Ishikawa (cell line): ENCODE measurements at regions not wholly inside any gene's neighbourhood (a gene's known extent, or its start where the extent isn't known, plus 50 kb on each side); places are given as distances from the start of the nearest gene placed in this dataset.

Experiments
- CEBPB ChIP-seq: IDR thresholded peaks from 2 replicates; pipeline ENCODE4 v1.6.1; 2012
- EP300 ChIP-seq: IDR thresholded peaks from 2 replicates; pipeline ENCODE4 v1.6.1; 2012; ENCODE audit warnings: borderline replicate concordance
- RAD21 ChIP-seq: IDR thresholded peaks from 2 replicates; pipeline ENCODE4 v1.6.1; 2012; ENCODE audit warnings: low read depth
- TAF1 ChIP-seq: IDR thresholded peaks from 2 replicates; pipeline ENCODE4 v1.6.1; 2012; ENCODE audit warnings: low read depth, mild to moderate bottlenecking
- TCF12 ChIP-seq: IDR thresholded peaks from 2 replicates; pipeline ENCODE4 v1.6.1; 2012; ENCODE audit warnings: low read depth
- TEAD4 ChIP-seq: IDR thresholded peaks from 2 replicates; pipeline ENCODE4 v1.6.1; 2012
- YY1 ChIP-seq: IDR thresholded peaks from 2 replicates; pipeline ENCODE4 v1.6.1; 2012; ENCODE audit warnings: low read depth
- TF ChIP-seq, protein P1 (sequence below): IDR thresholded peaks from 2 replicates; pipeline ENCODE4 v1.6.1; 2012; ENCODE audit warnings: low read depth, mild to moderate bottlenecking

DNA sequence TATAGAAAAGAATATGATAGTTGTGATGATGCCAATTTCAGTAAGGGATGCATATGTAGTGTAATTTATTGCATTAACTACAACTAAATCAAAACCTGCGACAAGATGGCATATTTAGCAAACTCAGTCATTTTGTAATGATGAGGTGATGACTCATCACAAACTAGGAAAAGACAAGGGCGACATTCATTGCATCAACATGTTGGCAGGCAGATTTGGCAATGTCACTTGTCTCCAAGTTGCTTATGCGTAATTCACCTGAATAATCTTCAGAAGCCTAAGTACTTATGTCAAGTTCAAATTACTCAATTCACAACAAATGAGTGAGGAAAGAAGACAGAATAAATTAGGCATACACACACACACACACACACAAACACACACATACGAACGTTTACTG lies 273.2 kb upstream of the RGPD4 start:
- TF ChIP-seq TAF1: no peak
- TF ChIP-seq YY1: no peak
- TF ChIP-seq CEBPB: no peak
- TF ChIP-seq RAD21: no peak
- TF ChIP-seq EP300: no peak
- TF ChIP-seq, protein P1, sequence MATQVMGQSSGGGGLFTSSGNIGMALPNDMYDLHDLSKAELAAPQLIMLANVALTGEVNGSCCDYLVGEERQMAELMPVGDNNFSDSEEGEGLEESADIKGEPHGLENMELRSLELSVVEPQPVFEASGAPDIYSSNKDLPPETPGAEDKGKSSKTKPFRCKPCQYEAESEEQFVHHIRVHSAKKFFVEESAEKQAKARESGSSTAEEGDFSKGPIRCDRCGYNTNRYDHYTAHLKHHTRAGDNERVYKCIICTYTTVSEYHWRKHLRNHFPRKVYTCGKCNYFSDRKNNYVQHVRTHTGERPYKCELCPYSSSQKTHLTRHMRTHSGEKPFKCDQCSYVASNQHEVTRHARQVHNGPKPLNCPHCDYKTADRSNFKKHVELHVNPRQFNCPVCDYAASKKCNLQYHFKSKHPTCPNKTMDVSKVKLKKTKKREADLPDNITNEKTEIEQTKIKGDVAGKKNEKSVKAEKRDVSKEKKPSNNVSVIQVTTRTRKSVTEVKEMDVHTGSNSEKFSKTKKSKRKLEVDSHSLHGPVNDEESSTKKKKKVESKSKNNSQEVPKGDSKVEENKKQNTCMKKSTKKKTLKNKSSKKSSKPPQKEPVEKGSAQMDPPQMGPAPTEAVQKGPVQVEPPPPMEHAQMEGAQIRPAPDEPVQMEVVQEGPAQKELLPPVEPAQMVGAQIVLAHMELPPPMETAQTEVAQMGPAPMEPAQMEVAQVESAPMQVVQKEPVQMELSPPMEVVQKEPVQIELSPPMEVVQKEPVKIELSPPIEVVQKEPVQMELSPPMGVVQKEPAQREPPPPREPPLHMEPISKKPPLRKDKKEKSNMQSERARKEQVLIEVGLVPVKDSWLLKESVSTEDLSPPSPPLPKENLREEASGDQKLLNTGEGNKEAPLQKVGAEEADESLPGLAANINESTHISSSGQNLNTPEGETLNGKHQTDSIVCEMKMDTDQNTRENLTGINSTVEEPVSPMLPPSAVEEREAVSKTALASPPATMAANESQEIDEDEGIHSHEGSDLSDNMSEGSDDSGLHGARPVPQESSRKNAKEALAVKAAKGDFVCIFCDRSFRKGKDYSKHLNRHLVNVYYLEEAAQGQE: no peak
- no peak for TF ChIP-seq TCF12
- no peak for TF ChIP-seq TEAD4
